Globus pallidus (tissue), 1 donor: ENCODE measurements at regions not wholly inside any gene's neighbourhood (a gene's known extent, or its start where the extent isn't known, plus 50 kb on each side); places are given as distances from the start of the nearest gene placed in this dataset.
"Not testable (repeated sequence)": the region's sequence is repeated elsewhere in the genome, so short reads cannot be mapped to it uniquely, and the experiment has no call there.

Experiments used
- DNase-seq: peaks from one replicate; pipeline ENCODE4 v3.0.0-alpha.2; 2015; ENCODE audit warnings: low spot score

GRCh38 chr2:145751629-145752028 lies 1231.7 kb upstream of the ZEB2 start:
- peak; percentile 54 for DNase-seq

- no peak for DNase-seq
These were observed 1231.2 kb upstream of the ZEB2 start for GRCh38 chr2:145751155-145751554.

- no peak for DNase-seq
These were observed 1230.7 kb upstream of the ZEB2 start for GRCh38 chr2:145750612-145751011.

- no peak for DNase-seq
These were observed 1230.2 kb upstream of the ZEB2 start for GRCh38 chr2:145750144-145750543.

GRCh38 chr2:145749556-145749955 lies 1229.6 kb upstream of the ZEB2 start:
- no peak for DNase-seq

- DNase-seq = no peak
These were observed 1229.0 kb upstream of the ZEB2 start for GRCh38 chr2:145748927-145749326.

DNA sequence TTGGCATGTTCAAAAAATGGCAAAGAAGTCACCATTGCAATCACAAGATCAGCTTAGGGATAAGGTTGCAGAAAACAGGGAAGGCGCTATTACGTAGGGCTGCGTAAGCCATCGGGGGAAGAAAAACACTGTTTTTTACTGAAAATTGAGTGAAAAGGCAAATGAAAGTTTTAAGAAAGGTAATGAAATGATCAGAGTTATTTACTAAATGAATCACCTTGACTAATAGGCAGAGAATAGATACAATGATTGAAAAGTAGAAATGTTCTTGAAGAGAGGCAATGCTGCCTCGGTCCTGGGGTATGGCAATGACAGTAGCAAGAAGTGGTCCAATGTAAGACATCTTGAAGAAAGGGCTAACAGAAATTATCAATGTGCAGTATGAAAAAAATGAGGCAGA lies 1227.8 kb upstream of the ZEB2 start:
- no peak for DNase-seq

DNA sequence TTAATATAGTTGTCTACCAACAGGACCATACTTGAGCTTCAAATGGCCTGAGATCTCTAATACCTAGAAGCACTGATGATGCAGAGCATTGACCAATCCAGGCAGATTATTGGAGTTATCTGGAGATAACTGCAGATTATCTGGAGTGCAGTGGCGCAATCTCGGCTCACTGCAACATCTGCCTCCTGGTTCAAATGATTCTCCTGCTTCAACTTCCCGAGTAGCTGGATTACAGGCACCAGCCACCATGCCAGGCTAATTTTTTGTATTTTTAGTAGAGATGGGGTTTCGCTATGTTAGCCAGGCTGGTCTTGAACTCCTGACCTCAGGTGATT lies 1225.4 kb upstream of the ZEB2 start:
- DNase-seq = not testable (repeated sequence)

DNA sequence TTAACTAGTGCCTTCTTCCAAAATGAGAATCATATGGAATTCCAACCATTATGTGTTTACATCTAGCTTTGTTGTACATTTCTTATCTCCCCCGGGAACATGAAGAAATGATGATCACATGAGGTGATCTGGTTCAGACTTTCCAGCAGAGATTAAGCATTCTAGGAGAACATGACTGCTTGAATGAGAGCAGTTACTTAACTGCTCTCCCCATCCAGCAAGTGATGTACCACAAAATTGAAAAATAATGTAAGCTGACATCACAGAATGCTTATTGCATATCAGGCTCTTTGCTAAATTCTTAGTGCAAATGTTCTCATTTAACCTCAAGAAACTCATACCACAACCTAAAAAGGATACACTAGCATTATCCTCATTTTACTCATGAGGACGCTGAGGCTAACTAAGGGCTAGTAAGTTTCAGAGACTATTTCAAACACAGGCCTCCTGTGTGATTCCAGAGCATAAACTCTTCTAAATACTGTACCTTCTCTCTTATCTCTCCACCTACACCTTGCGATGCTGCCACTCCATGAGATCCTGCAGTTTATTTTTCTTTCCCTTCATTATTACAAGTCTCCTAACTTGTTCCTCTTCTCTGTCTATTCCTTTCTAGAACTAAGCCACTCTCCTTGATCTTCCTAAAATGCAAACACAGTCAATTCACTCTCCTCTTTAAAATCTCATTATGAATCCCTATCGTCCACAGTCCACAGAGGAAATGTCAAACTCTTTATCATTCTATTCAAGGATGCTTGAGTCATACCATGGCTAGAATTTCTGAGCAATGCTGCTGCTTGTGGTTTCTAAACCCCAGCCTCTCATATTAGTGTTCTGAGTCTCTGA lies 1224.8 kb upstream of the ZEB2 start:
- no peak for DNase-seq

DNA sequence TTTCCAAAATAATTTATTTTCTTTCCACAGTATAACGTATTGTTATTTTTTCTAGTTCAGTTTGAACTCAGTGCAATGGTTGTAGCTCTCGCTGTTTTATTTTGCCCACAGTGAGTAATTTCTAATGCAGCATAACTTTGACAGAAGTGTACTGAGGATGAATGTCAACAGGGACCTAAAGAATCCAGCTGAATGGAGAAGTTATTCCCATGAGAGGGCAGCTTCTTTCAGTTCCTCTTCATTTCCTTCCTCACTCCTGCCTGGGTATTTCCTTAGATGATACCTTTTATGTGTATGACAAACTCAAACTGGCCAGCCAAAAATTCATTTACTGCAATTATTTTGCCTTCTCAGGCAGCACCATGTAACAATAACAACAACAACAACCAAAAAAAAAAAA lies 1223.1 kb upstream of the ZEB2 start:
- DNase-seq = peak; percentile 39

DNA sequence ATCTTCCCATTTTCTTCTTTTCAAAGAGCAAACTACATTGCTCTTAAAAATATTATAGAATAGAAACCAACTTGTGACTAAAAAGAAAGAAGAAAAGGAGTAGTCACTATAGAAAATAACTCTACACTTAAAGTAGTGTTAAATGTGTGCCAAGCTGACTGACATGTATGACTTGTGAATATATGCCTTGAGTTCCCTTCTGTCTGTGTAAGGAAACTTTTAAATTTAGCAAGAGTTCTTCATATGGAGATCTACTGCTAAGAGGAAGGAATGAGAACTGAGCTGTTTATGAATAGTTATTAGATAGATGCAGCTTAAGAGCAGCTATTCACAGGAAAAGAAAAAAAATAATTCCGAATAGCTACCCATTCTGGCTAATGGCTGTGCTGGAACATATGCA lies 1221.7 kb upstream of the ZEB2 start:
- DNase-seq = no peak

- no peak for DNase-seq
These were observed 1221.3 kb upstream of the ZEB2 start for GRCh38 chr2:145741181-145741580.

DNA sequence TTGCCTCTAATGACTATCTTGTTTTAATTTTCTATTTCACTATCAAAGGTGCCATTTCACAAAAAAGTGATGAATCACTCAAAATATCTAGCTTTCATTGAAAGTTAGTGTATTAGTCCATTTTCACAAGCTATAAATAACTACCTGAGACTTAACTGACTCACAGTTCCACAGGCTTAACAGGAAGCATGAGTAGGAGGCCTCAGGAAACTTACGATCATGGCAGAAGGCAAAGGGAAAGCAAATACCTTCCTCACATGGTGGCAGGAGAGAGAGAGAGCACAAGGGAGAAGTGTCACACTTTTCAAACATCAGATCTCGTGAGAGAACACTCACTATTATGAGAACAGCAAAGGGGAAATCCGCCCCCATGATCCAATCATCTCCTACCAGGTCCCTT lies 1220.4 kb upstream of the ZEB2 start:
- DNase-seq = no peak

- no peak for DNase-seq
These were observed 1219.8 kb upstream of the ZEB2 start for GRCh38 chr2:145739681-145740080.

DNA sequence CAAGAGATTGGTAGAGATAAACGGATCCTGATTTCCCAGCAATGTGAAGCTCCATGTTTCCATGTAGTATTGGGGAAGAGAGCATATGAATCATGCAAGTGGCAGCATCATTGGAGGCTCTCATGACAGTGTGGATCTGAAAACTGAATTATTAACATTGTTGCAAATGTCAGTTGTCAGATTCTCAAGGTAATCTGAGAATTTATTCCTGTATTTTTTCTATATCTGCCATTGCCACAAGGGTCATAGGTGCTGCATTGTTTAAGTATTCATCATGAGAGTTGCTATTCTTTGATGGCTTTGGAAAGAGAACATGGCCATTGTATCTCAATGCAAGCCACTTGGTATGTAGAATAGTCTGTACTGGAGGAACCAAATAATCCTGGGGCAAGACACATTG lies 1217.0 kb upstream of the ZEB2 start:
- no peak for DNase-seq

- DNase-seq = no peak
These were observed 1211.5 kb upstream of the ZEB2 start for GRCh38 chr2:145731467-145731866.

- no peak for DNase-seq
These were observed 1210.3 kb upstream of the ZEB2 start for GRCh38 chr2:145729993-145730770.

GRCh38 chr2:145729481-145729880 lies 1209.6 kb upstream of the ZEB2 start:
- no peak for DNase-seq

- DNase-seq = no peak
These were observed 1208.6 kb upstream of the ZEB2 start for GRCh38 chr2:145728511-145728910.

- DNase-seq = no peak
These were observed 1206.0 kb upstream of the ZEB2 start for GRCh38 chr2:145725876-145726275.

GRCh38 chr2:145724311-145724898 lies 1204.5 kb upstream of the ZEB2 start:
- DNase-seq = no peak

DNA sequence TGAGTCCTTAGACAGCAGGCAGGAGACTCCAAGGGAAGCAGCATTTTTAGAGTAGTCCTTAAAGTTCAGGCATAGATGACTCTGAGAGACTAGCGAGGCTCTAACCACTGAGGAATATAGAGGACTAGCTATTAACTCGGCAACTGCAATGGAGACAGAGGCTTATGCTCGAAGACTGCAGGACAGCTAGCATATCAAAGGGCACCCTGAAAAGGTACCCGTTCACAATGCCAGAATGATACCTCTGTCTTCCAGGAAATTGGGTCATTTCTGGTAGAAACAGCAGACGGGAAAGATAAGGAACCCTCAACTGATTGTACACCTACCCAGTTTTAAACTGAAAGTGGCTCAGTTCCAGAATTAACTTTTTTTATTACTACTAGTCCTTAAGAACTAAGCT lies 1204.0 kb upstream of the ZEB2 start:
- no peak for DNase-seq

GRCh38 chr2:145721681-145722080 lies 1201.8 kb upstream of the ZEB2 start:
- DNase-seq = no peak
